ENCODE measurements at regions not wholly inside any gene's neighbourhood (a gene's known extent, or its start where the extent isn't known, plus 50 kb on each side); places are given as distances from the start of the nearest gene placed in this dataset.
A peak's percentile ranks its signal among the peaks of the same experiment; 100 is the strongest.
"Not testable (repeated sequence)": the region's sequence is repeated elsewhere in the genome, so short reads cannot be mapped to it uniquely, and the experiment has no call there.

DNA sequence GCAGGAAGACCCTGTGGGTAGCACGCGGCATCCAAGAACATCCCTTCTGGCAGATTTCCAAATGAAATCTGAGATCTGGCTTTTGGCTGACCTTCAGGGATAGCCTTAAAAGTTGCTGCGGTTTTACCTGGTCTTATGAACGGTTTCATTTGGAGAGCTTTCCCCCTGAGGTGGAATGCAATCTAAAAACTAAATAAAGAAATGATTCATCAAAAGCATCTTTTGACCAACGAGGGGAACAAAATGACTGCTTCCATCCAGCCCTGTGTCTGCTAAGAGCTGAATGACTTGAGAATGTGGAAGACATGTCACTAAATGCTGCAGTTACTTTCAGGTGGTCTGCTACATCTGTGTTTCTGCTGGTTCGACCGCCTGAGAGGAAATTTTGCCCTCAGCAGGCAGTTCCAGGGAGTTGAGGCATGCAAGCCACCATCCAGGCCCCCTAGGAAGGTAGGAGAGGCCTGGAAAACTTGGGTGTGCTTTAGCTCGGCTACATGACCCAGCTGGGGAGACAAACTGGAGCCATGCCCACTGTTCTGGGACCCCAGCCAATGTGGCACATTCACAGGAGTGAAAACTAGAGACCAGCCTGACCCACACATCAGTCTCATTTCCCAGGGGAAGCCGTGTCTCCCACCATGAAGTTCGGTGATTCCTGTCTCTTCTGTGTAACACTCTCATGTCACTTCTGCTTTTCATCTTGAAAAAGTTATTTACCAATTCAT lies 175.1 kb upstream of the KL start:
- intact Hi-C loops (cut with DNase I), result no loop called here
- WGBS, 4 donors, result 49 to 53% (median 51%) methylated on average over 10 of the region's 10 CpGs
- Histone ChIP-seq H3K36me3 (no peaks in the 10 kb centered on the region), H3K4me3 (no peak overlapping the region), H3K27ac (no peak overlapping the region), H3K9me3 (peaks cover 0 to 8% (median 0%) of the 10 kb centered on the region in 12 donors), H3K4me1 (peaks cover 0 to 21% (median 8%) of the 10 kb centered on the region in 12 donors), H3K27me3 (no peaks in the 10 kb centered on the region)
- TF ChIP-seq, protein P1, sequence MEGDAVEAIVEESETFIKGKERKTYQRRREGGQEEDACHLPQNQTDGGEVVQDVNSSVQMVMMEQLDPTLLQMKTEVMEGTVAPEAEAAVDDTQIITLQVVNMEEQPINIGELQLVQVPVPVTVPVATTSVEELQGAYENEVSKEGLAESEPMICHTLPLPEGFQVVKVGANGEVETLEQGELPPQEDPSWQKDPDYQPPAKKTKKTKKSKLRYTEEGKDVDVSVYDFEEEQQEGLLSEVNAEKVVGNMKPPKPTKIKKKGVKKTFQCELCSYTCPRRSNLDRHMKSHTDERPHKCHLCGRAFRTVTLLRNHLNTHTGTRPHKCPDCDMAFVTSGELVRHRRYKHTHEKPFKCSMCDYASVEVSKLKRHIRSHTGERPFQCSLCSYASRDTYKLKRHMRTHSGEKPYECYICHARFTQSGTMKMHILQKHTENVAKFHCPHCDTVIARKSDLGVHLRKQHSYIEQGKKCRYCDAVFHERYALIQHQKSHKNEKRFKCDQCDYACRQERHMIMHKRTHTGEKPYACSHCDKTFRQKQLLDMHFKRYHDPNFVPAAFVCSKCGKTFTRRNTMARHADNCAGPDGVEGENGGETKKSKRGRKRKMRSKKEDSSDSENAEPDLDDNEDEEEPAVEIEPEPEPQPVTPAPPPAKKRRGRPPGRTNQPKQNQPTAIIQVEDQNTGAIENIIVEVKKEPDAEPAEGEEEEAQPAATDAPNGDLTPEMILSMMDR (IDR thresholded peaks at IDR 0.05), result no peak
- no peak for TF ChIP-seq POLR2A (IDR thresholded peaks at IDR 0.05)
- ATAC-seq (peak in 3 of 4 donors; percentile 40 to 54 (median 46)), DNase-seq (peak in 4 of 5 donors; percentile 23 to 59 (median 41))

DNA sequence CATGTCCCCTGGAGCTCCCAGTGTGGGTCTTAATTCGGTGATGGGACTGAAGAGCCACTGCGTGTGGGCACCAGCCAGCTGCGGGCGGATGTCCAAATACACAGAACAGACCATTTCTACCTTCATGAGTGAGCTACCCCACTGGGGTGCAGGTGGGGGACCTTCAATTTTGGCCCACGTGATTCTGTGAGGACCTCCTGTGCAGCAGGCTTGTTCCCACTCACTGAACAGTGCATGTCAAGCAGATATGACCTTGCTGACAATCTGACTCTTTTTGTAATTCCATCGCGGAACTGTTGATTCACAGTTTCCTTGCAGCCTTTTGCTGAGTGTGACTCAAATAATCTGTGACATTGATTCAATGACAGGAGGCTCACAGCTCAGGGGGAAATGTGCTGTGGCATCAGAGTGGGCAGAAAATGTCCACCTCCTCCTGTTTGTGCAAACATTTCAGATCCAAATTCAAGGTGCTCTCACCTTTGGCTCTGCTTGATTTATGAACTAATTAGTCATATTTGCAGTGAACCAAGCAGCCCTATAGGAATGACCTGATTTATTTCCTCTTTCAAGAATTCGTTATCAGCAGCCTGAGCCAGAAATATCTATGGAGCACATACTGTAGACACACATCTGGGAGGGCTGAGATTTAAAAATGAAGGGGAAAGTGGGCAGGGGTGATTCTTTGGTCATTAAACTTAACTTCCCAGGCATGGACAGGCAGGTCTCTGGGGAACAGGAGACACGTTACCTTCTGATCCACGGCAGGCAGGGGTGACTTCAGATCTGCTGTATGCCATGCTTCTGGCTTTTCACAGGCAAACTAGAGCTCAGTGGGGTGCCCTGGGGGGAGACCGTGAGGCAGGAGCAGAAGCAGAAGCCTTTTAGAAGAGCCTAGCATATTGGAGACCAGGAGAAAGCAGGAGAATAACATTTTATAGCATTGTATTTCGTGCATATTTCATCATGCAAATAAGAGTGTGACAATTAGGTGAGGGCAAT lies 170.0 kb upstream of the KL start:
- Histone ChIP-seq H3K36me3 (no peaks in the 10 kb centered on the region), H3K4me1 (peaks cover 0 to 27% (median 11%) of the 10 kb centered on the region in 12 donors), H3K27me3 (no peaks in the 10 kb centered on the region), H3K9me3 (peaks cover 0 to 8% (median 0%) of the 10 kb centered on the region in 12 donors), H3K4me3 (no peak overlapping the region), H3K27ac (no peak overlapping the region)
- intact Hi-C loops (cut with DNase I), result no loop called here
- DNase-seq, result no peak
- TF ChIP-seq, protein P1 (IDR thresholded peaks at IDR 0.05), result no peak
- TF ChIP-seq POLR2A (IDR thresholded peaks at IDR 0.05), result no peak
- 63 to 69% (median 66%) methylated on average over 11 to 12 of the region's 12 CpGs for WGBS, 4 donors
- ATAC-seq, result peak in 1 of 4 donors; percentile 13

DNA sequence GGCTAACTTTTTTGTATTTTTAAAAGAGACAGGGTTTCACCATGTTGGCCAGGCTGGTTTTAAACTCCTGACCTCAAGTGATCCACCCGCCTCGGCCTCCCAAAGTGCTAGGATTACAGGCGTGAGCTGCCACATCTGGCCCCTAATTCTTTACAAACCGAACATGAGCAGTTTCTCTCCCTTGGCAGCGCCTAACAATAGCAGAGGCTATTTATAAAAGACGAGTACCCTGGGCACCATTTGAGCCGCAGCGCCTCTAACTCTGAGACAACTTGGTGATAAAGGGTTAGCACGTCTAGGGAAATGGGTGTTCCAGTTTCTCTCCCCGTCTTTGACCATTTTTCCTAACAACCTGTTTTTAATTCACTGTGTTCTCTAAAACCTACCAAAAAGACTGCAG lies 168.2 kb upstream of the KL start:
- DNase-seq (peak in 2 of 5 donors; percentile 36 to 40), ATAC-seq (peak; percentile 54 to 81 (median 72))
- H3K4me3 ChIP-seq; H3K9me3 ChIP-seq; H3K36me3 ChIP-seq; H3K27me3 ChIP-seq; intact Hi-C loops (cut with DNase I): not testable (repeated sequence)
- 46 to 64% (median 56%) methylated on average over 10 of the region's 10 CpGs for WGBS, 4 donors
- Histone ChIP-seq H3K27ac (peak overlapping the region in 2 of 12 donors; percentile 30 to 32), H3K4me1 (peaks cover 0 to 28% (median 9%) of the 10 kb centered on the region in 12 donors)

DNA sequence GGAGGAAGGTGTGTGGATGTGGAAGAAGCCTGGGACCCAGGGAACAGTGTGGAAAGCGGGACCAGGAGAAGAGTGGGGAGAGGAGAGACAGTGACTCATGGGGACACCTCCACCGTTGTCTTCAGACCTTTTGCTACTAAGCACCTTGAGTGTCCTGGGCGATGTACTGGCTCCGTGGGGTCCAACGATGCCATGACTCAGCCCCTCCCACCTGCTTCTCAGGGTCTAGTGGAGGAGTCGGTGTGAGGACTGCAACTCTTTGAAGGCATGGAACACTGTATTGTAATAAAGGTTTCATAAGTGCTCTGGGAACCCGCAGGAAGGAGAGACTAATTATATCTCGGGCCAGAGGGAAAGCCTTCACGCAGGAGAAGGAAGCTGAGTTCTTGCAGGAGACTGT lies 166.9 kb upstream of the KL start:
- intact Hi-C loops (cut with DNase I), result no loop called here
- H3K4me3 ChIP-seq, result no peak overlapping the region
- H3K36me3 ChIP-seq, result no peaks in the 10 kb centered on the region
- no peaks in the 10 kb centered on the region for H3K27me3 ChIP-seq
- WGBS, 4 donors, result 55 to 65% (median 59%) methylated on average over 9 of the region's 9 CpGs
- ATAC-seq (peak in 3 of 4 donors; percentile 34 to 42 (median 40)), DNase-seq (no peak)
- no peak overlapping the region for H3K27ac ChIP-seq
- H3K9me3 ChIP-seq, result no peaks in the 10 kb centered on the region
- no peak for TF ChIP-seq POLR2A (IDR thresholded peaks at IDR 0.05)
- TF ChIP-seq, protein P1 (IDR thresholded peaks at IDR 0.05), result no peak
- H3K4me1 ChIP-seq, result peaks cover 0 to 28% (median 9%) of the 10 kb centered on the region in 12 donors

All from heart left ventricle (tissue), 16 donors.